B cell (primary cell): ENCODE measurements at regions not wholly inside any gene's neighbourhood (a gene's known extent, or its start where the extent isn't known, plus 50 kb on each side); places are given as distances from the start of the nearest gene placed in this dataset.

ENCODE experiments used
- ATAC-seq: fragments of 200-7000 bp; cut with Tn5 transposase; one replicate; pipeline ENCODE4 v1.10.0; 2021; ENCODE audit warnings: low read depth, mild to moderate bottlenecking, moderate number of reproducible peaks, moderate library complexity
- CTCF ChIA-PET: fragments of 350-600 bp; sonication (Branson Sonifier 250); formaldehyde crosslinking; loops from one replicate; lab custom pipeline; 2021; ENCODE audit warnings: antibody characterized with exemption, inconsistent platforms; lab: Charles Lee
- POLR2A ChIA-PET: fragments of 350-600 bp; sonication (Branson Sonifier 250); formaldehyde crosslinking; loops from one replicate; lab custom pipeline; 2021; ENCODE audit warnings: antibody characterized with exemption; lab: Charles Lee
- DNase-seq: peaks from one replicate; pipeline ENCODE4 v3.0.0; 2013
- H2AFZ ChIP-seq: 2 replicates; pipeline ENCODE4 v1.6.1; 2012; ENCODE audit warnings: mild to moderate bottlenecking, low read depth, low read length; ENCODE audit not compliant: insufficient read depth, poor library complexity, severe bottlenecking
- H3K27ac ChIP-seq, 2 donors: 1 replicate in 1 of 2; 2 replicates in 1 of 2; pipeline ENCODE4 v1.5.1; 2012 to 2013; ENCODE audit warnings: low read length in 2 of 2, mild to moderate bottlenecking in 2 of 2, moderate library complexity in 1 of 2
- H3K27me3 ChIP-seq, 4 experiments: fragments of 200-600 bp in 1 of 4; sonication (generic) in 1 of 4; replicated peaks in 1 of 4; 1 replicate in 2 of 4; 2 replicates in 2 of 4; pipeline versions ENCODE4 v1.6.1 to v1.7.0; 2013 to 2016; ENCODE audit warnings: low read length in 3 of 4, mild to moderate bottlenecking in 2 of 4, mixed read lengths in 1 of 4, moderate library complexity in 1 of 4; ENCODE audit not compliant: insufficient read depth in 4 of 4, control insufficient read depth in 3 of 4; ENCODE audit errors: control extremely low read depth in 1 of 4
- H3K36me3 ChIP-seq, 2 experiments: replicated peaks in 1 of 2; 1 replicate in 1 of 2; 2 replicates in 1 of 2; pipeline versions ENCODE4 v1.6.1 to v1.7.1; 2013; ENCODE audit warnings: low read length in 1 of 2; ENCODE audit not compliant: insufficient read depth in 2 of 2, control insufficient read depth in 1 of 2; ENCODE audit errors: control extremely low read depth in 1 of 2, extremely low read depth in 1 of 2
- H3K4me1 ChIP-seq, 2 donors: fragments of 200-600 bp in 1 of 2; sonication (generic) in 1 of 2; 1 replicate in 1 of 2; 2 replicates in 1 of 2; pipeline versions ENCODE4 v1.5.1 to v1.6.1; 2013 to 2017; ENCODE audit warnings: low read length in 2 of 2; ENCODE audit not compliant: control insufficient read depth in 2 of 2, insufficient read depth in 2 of 2
- H3K4me2 ChIP-seq: replicated peaks from 2 replicates; pipeline ENCODE3; 2012; ENCODE audit warnings: mild to moderate bottlenecking, low read depth, low read length; ENCODE audit not compliant: poor library complexity, severe bottlenecking
- H3K4me3 ChIP-seq, 5 experiments: fragments of 200-600 bp in 1 of 5; sonication (generic) in 1 of 5; 1 replicate in 3 of 5; 2 replicates in 2 of 5; pipeline versions ENCODE4 v1.5.1 to v1.7.0; 2011 to 2016; ENCODE audit warnings: low read length in 4 of 5, mild to moderate bottlenecking in 4 of 5, low read depth in 2 of 5, control low read depth in 1 of 5, moderate library complexity in 1 of 5; ENCODE audit not compliant: insufficient read depth in 1 of 5; ENCODE audit errors: control extremely low read depth in 1 of 5, extremely low read depth in 1 of 5
- H3K79me2 ChIP-seq: fragments of 200-600 bp; sonication (generic); one replicate; pipeline ENCODE4 v1.6.0; 2016; ENCODE audit warnings: low read length; ENCODE audit not compliant: control insufficient read depth, insufficient read depth
- H3K9ac ChIP-seq: fragments of 200-600 bp; sonication (generic); 2 replicates; pipeline ENCODE4 v1.6.1; 2017; ENCODE audit warnings: mild to moderate bottlenecking, low read length, moderate library complexity
- H3K9me3 ChIP-seq, 3 donors: one replicate each; pipeline versions ENCODE4 v1.6.1 to v1.7.1; 2013; ENCODE audit warnings: low read length in 2 of 3; ENCODE audit not compliant: control insufficient read depth in 2 of 3, insufficient read depth in 1 of 3; ENCODE audit errors: control extremely low read depth in 1 of 3
- H4K20me1 ChIP-seq: 2 replicates; pipeline ENCODE4 v1.6.0; 2012; ENCODE audit warnings: mild to moderate bottlenecking, low read length; ENCODE audit not compliant: insufficient read depth, control insufficient read depth, poor library complexity, severe bottlenecking
- H3K27ac Mint-ChIP-seq: one replicate; pipeline ENCODE4 v1.8.0; 2021; ENCODE audit warnings: mixed read lengths
- H3K27me3 Mint-ChIP-seq: one replicate; pipeline ENCODE4 v1.8.0; 2021; ENCODE audit warnings: mixed read lengths
- H3K4me1 Mint-ChIP-seq: one replicate; pipeline ENCODE4 v1.8.0; 2021; ENCODE audit warnings: mixed read lengths
- H3K4me3 Mint-ChIP-seq: one replicate; pipeline ENCODE4 v1.8.0; 2021; ENCODE audit warnings: mixed read lengths
- H3K9me3 Mint-ChIP-seq: one replicate; pipeline ENCODE4 v1.8.0; 2022; ENCODE audit warnings: mixed read lengths; ENCODE audit not compliant: insufficient read depth
- EZH2 ChIP-seq: IDR thresholded peaks from 2 replicates; pipeline ENCODE4 v1.6.1; 2012; ENCODE audit warnings: borderline replicate concordance, low read depth, mild to moderate bottlenecking, moderate library complexity, low read length; ENCODE audit not compliant: insufficient read depth, poor library complexity, severe bottlenecking
- WGBS: methylation state at CpG from one replicate; pipeline ENCODE4 v1.1.5; 2013; ENCODE audit warnings: missing lambda C conversion rate; ENCODE audit not compliant: insufficient coverage; 5-methylcytosine and 5-hydroxymethylcytosine counted together
- intact Hi-C: fragments of 100-400 bp; cut with micrococcal nuclease; formaldehyde crosslinking; loops from one replicate; pipeline ENCODE4 v1.10.0; 2022
- TF ChIP-seq, protein P1 (sequence below): fragments of 200-600 bp; IDR thresholded peaks from one replicate; pipeline ENCODE4 v1.8.0; 2022; ENCODE audit warnings: antibody characterized with exemption, mild to moderate bottlenecking

DNA sequence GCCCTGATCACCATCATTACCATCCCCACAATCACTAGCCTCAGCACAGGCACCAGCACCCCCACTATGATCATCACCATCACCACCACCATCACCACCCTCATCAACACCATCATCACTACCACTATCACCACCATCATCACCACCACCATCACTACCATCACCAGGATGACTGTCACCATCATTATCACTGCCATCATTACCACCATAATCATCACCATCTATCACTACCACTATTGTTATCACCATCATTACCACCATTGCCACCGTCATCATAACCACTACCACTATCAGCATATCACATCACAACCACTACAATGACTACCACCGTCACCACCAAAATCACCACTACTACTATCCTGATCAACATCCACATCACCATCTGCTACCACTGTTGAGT, 57.3 kb upstream of the CASZ1 start:
- Mint-ChIP-seq H3K9me3 (no peaks in the 10 kb centered on the region), H3K4me3 (no peak overlapping the region), H3K27ac (no peak overlapping the region), H3K27me3 (peaks cover 14% of the 10 kb centered on the region), H3K4me1 (no peaks in the 10 kb centered on the region)
- Histone ChIP-seq H3K36me3 (no peaks in the 10 kb centered on the region), H3K27me3 (no peaks in the 10 kb centered on the region), H3K9me3 (no peaks in the 10 kb centered on the region), H3K79me2 (no peaks in the 10 kb centered on the region), H4K20me1 (no peaks in the 10 kb centered on the region), H3K4me2 (no peak overlapping the region), H3K9ac (no peak overlapping the region), H3K4me3 (no peak overlapping the region), H3K4me1 (no peaks in the 10 kb centered on the region), H3K27ac (no peak overlapping the region), H2AFZ (no peak overlapping the region)
- ATAC-seq (no peak), DNase-seq (no peak)
- CTCF ChIA-PET: no interaction called here
- POLR2A ChIA-PET: no interaction called here
- intact Hi-C loops: no loop called here
- 100% methylated on average over 2 of the region's 2 CpGs for WGBS
- TF ChIP-seq, protein P1, sequence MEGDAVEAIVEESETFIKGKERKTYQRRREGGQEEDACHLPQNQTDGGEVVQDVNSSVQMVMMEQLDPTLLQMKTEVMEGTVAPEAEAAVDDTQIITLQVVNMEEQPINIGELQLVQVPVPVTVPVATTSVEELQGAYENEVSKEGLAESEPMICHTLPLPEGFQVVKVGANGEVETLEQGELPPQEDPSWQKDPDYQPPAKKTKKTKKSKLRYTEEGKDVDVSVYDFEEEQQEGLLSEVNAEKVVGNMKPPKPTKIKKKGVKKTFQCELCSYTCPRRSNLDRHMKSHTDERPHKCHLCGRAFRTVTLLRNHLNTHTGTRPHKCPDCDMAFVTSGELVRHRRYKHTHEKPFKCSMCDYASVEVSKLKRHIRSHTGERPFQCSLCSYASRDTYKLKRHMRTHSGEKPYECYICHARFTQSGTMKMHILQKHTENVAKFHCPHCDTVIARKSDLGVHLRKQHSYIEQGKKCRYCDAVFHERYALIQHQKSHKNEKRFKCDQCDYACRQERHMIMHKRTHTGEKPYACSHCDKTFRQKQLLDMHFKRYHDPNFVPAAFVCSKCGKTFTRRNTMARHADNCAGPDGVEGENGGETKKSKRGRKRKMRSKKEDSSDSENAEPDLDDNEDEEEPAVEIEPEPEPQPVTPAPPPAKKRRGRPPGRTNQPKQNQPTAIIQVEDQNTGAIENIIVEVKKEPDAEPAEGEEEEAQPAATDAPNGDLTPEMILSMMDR: no peak
- no peak for TF ChIP-seq EZH2

DNA sequence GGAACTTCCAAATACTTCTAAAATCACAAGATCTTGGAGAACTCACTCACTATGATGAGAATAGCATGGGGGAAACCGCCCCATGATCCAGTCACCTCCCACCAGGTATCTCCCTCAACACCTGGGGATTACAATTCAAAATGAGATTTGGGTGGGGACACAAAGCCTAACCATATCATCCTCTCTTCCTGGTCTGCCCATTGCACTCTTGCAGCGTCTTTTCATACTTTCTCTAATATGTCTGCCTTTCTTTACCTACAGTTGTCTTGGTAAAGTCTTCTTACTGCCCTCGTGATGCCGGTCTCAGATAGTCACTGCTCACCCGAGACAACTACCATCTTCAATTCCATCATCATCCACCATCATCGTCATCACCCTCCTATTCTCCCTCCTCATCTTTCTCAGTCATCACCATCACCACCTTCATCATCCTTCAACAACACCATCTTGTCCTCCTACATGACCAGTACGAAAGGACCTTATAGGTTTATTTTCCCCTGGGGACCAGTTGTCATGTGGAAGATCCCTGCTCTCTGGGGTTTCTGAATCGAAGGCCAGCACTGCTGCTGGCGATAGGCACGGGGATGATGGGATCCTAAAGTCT, 58.5 kb upstream of the CASZ1 start:
- Histone ChIP-seq H3K9ac (no peak overlapping the region), H3K79me2 (no peaks in the 10 kb centered on the region), H3K27ac (no peak overlapping the region), H3K4me3 (no peak overlapping the region), H3K4me1 (no peaks in the 10 kb centered on the region), H3K36me3 (no peaks in the 10 kb centered on the region), H3K27me3 (no peaks in the 10 kb centered on the region), H4K20me1 (no peaks in the 10 kb centered on the region), H3K4me2 (no peak overlapping the region), H3K9me3 (no peaks in the 10 kb centered on the region), H2AFZ (no peak overlapping the region)
- DNase-seq: no peak
- peaks cover 10% of the 10 kb centered on the region for H3K27me3 Mint-ChIP-seq
- no peak overlapping the region for H3K27ac Mint-ChIP-seq
- ATAC-seq: no peak
- intact Hi-C loops: no loop called here
- ChIA-PET POLR2A (no interaction called here), CTCF (interaction anchor here (1.1 kb wide), 1 partner anchor 10 kb away, joined by 4 read pairs; no protein-coding TSS in a partner anchor)
- H3K9me3 Mint-ChIP-seq: no peaks in the 10 kb centered on the region
- WGBS: 91% methylated on average over 9 of the region's 10 CpGs
- TF ChIP-seq, protein P1: no peak
- TF ChIP-seq EZH2: no peak
- no peak overlapping the region for H3K4me3 Mint-ChIP-seq
- H3K4me1 Mint-ChIP-seq: no peaks in the 10 kb centered on the region
